SU-DHL-6 (cell line): ENCODE measurements at regions not wholly inside any gene's neighbourhood (a gene's known extent, or its start where the extent isn't known, plus 50 kb on each side); places are given as distances from the start of the nearest gene placed in this dataset.

Experiments used
- EZH2phosphoT487 ChIP-seq: fragments of 200-600 bp; sonication (generic), shearing (Covaris generic); conservative IDR thresholded peaks from 2 replicates; pipeline ENCODE4 v1.6.1; 2018; ENCODE audit warnings: mild to moderate bottlenecking, antibody characterized with exemption, low read length, moderate library complexity, mixed read lengths
- TF ChIP-seq, protein P1 (sequence below): fragments of 200-600 bp; sonication (generic); IDR thresholded peaks from one replicate; pipeline ENCODE4 v1.5.1; 2017; ENCODE audit warnings: antibody characterized with exemption, mild to moderate bottlenecking, low read length, moderate library complexity; ENCODE audit not compliant: insufficient read depth, poor library complexity, severe bottlenecking

DNA sequence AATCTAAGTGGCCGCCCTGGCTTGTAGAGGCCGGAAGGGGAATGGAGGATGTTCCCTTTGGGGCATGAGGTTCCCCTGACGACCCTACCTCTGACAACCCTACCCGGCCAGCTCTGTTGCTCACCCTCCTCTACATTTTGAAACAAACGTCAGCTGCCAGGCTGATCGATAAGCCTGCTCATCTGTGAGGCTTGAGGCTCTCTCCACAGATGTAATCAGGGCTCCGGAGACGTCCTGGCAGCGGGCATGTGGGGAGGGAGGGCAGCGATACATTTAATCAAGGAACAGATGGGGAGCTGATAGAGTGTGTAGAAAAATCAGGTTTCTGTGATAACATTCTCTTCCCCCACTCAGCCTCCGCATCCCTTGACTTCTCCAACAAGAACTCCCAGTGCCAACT is 212.3 kb upstream of the SDK2 start:
- TF ChIP-seq, protein P1, sequence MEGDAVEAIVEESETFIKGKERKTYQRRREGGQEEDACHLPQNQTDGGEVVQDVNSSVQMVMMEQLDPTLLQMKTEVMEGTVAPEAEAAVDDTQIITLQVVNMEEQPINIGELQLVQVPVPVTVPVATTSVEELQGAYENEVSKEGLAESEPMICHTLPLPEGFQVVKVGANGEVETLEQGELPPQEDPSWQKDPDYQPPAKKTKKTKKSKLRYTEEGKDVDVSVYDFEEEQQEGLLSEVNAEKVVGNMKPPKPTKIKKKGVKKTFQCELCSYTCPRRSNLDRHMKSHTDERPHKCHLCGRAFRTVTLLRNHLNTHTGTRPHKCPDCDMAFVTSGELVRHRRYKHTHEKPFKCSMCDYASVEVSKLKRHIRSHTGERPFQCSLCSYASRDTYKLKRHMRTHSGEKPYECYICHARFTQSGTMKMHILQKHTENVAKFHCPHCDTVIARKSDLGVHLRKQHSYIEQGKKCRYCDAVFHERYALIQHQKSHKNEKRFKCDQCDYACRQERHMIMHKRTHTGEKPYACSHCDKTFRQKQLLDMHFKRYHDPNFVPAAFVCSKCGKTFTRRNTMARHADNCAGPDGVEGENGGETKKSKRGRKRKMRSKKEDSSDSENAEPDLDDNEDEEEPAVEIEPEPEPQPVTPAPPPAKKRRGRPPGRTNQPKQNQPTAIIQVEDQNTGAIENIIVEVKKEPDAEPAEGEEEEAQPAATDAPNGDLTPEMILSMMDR, result no peak
- TF ChIP-seq EZH2phosphoT487, result no peak
